KMS-11 (cell line): ENCODE measurements at regions not wholly inside any gene's neighbourhood (a gene's known extent, or its start where the extent isn't known, plus 50 kb on each side); places are given as distances from the start of the nearest gene placed in this dataset.

Source experiments
- H2AFZ ChIP-seq: fragments of 200-600 bp; sonication (generic); 2 replicates; pipeline ENCODE4 v1.6.1; 2016; ENCODE audit warnings: antibody characterized with exemption, mixed run types, low read depth
- H3K27ac ChIP-seq: fragments of 200-600 bp; sonication (generic); 2 replicates; pipeline ENCODE4 v1.6.1; 2016; ENCODE audit warnings: mild to moderate bottlenecking, mixed run types
- H3K27me3 ChIP-seq: fragments of 200-600 bp; sonication (generic); 2 replicates; pipeline ENCODE4 v1.6.1; 2017; ENCODE audit warnings: mild to moderate bottlenecking, low read depth, mixed run types, moderate library complexity; ENCODE audit not compliant: insufficient read depth
- H3K36me3 ChIP-seq: fragments of 200-600 bp; sonication (generic); 2 replicates; pipeline ENCODE4 v1.6.1; 2017; ENCODE audit warnings: mild to moderate bottlenecking, mixed run types; ENCODE audit not compliant: insufficient read depth
- H3K4me1 ChIP-seq: fragments of 200-600 bp; sonication (generic); 2 replicates; pipeline ENCODE4 v1.6.1; 2016; ENCODE audit warnings: mild to moderate bottlenecking, low read depth, mixed run types; ENCODE audit not compliant: poor library complexity, severe bottlenecking
- H3K4me2 ChIP-seq: fragments of 200-600 bp; sonication (generic); 2 replicates; pipeline ENCODE4 v1.7.0; 2016; ENCODE audit warnings: mild to moderate bottlenecking, mixed run types
- H3K4me3 ChIP-seq: fragments of 200-600 bp; sonication (generic); IDR thresholded peaks from 2 replicates; pipeline ENCODE4 v1.6.1; 2017; ENCODE audit warnings: low read depth, low read length, mixed read lengths; ENCODE audit not compliant: insufficient read depth
- H3K79me2 ChIP-seq: fragments of 200-600 bp; sonication (generic); 2 replicates; pipeline ENCODE4 v1.6.1; 2016; ENCODE audit warnings: low read depth, mixed run types; ENCODE audit not compliant: insufficient read depth
- H3K9ac ChIP-seq: fragments of 200-600 bp; sonication (generic); 2 replicates; pipeline ENCODE4 v1.6.1; 2016; ENCODE audit warnings: mild to moderate bottlenecking, mixed run types
- H4K20me1 ChIP-seq: fragments of 200-600 bp; sonication (generic); 2 replicates; pipeline ENCODE4 v1.6.1; 2016; ENCODE audit warnings: mild to moderate bottlenecking, mixed run types; ENCODE audit not compliant: insufficient read depth
- CTCF ChIP-seq: fragments of 200-600 bp; sonication (generic); conservative IDR thresholded peaks from 2 replicates; pipeline ENCODE4 v1.6.1; 2017; ENCODE audit warnings: low read depth, mild to moderate bottlenecking, antibody characterized with exemption, low read length, moderate library complexity, mixed read lengths

DNA sequence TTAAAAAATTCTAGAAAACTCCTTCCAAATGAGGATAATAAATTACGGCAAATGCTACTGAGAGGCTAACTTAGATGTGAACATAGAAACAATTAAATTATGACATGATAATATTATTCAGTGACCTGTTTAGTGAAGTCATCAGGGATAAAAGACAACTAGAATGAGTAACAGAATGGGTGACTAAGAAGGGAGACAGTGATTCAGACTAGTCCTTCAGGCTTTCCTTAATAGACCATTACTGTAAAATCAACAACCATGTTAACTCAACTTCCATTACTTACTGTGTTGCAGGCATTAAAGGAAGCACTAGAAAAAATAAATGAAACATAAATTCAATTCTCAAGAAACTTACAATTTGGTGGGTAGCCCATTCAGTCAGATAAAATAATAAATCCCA is 543.9 kb upstream of the LRFN5 start:
- no peak for TF ChIP-seq CTCF
- H3K27me3 ChIP-seq, result no peaks in the 10 kb centered on the region
- no peaks in the 10 kb centered on the region for H3K4me1 ChIP-seq
- no peak overlapping the region for H3K4me3 ChIP-seq
- no peak overlapping the region for H2AFZ ChIP-seq
- H3K4me2 ChIP-seq, result no peak overlapping the region
- no peaks in the 10 kb centered on the region for H3K79me2 ChIP-seq
- no peak overlapping the region for H3K27ac ChIP-seq
- no peaks in the 10 kb centered on the region for H3K36me3 ChIP-seq
- H3K9ac ChIP-seq, result no peak overlapping the region
- H4K20me1 ChIP-seq, result no peaks in the 10 kb centered on the region

DNA sequence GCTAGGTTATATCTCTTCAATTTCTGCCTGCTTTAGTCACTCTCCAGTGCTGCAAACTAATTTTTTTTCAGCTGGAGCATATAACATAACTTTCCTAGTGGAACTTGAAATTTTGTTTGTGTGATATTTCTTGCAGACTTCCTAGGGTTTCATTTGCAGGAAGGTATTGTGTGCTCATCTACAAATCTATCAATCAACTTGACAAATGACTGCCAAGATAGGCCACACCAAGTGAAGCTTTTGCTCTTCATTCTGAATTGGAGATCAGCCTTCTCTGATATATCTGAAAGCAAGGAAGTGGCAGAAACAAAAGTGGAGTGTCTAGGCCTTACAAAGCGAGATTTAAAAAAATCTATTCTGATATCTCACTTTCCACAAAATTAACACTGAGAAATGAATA is 551.1 kb upstream of the LRFN5 start:
- Histone ChIP-seq H2AFZ (no peak overlapping the region), H3K27me3 (no peaks in the 10 kb centered on the region), H3K9ac (no peak overlapping the region), H4K20me1 (no peaks in the 10 kb centered on the region), H3K4me1 (no peaks in the 10 kb centered on the region), H3K79me2 (no peaks in the 10 kb centered on the region), H3K27ac (no peak overlapping the region), H3K36me3 (no peaks in the 10 kb centered on the region), H3K4me3 (no peak overlapping the region), H3K4me2 (no peak overlapping the region)
- no peak for TF ChIP-seq CTCF

DNA sequence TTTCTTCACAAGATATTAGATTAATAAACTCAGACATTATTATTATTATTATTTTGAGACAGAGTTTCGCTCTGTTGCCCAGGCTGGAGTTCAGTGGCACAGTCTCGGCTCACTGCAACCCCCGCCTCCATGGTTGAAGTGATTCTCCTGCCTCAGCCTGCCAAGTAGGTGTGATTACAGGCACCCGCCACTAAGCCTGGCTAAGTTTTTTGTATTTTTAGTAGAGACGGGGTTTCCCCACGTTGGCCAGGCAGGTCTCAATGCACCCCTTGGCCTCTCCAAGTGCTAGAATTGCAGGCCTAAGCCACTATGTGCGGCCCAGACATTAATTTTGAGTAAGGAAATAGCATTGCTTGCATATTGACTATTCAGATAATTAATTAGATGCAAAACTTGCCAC is 554.9 kb upstream of the LRFN5 start:
- Histone ChIP-seq H4K20me1 (no peaks in the 10 kb centered on the region), H3K27ac (no peak overlapping the region), H3K4me2 (no peak overlapping the region), H3K27me3 (no peaks in the 10 kb centered on the region), H3K79me2 (no peaks in the 10 kb centered on the region), H3K36me3 (no peaks in the 10 kb centered on the region), H3K4me1 (no peaks in the 10 kb centered on the region), H3K4me3 (no peak overlapping the region), H2AFZ (no peak overlapping the region), H3K9ac (no peak overlapping the region)
- TF ChIP-seq CTCF, result no peak

- no peak for TF ChIP-seq CTCF
- Histone ChIP-seq H3K4me2 (no peak overlapping the region), H4K20me1 (no peaks in the 10 kb centered on the region), H2AFZ (no peak overlapping the region), H3K27ac (no peak overlapping the region), H3K36me3 (no peaks in the 10 kb centered on the region), H3K4me1 (no peaks in the 10 kb centered on the region), H3K27me3 (no peaks in the 10 kb centered on the region), H3K9ac (no peak overlapping the region), H3K4me3 (no peak overlapping the region), H3K79me2 (no peaks in the 10 kb centered on the region)
Measured at GRCh38 chr14:41047763-41048162, 558.9 kb upstream of the LRFN5 start.

DNA sequence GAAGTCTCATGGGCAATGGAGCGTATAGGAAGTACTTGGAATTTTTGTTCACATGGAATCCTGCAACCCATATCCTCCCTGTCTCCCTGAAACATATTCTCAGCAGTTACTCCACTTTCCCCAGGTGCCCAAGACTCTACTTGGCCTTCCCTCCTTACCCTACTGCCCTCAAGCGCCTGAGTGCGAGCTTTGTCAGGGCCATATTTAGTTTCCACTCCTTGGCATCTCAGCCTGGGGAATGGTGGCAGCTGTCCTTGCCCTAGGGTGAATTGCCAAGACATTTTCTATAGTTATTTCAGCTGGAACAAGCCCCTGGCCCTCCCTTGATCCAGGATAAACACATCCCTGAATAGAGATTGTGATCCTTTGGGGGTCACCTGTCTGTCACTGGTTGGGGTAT is 569.3 kb upstream of the LRFN5 start:
- Histone ChIP-seq H4K20me1 (no peaks in the 10 kb centered on the region), H3K27ac (no peak overlapping the region), H3K79me2 (no peaks in the 10 kb centered on the region), H3K27me3 (no peaks in the 10 kb centered on the region), H3K9ac (no peak overlapping the region), H3K4me3 (no peak overlapping the region), H3K36me3 (no peaks in the 10 kb centered on the region), H3K4me2 (no peak overlapping the region), H2AFZ (no peak overlapping the region), H3K4me1 (no peaks in the 10 kb centered on the region)
- no peak for TF ChIP-seq CTCF
